Breast epithelium (tissue), 4 donors: ENCODE measurements at regions not wholly inside any gene's neighbourhood (a gene's known extent, or its start where the extent isn't known, plus 50 kb on each side); places are given as distances from the start of the nearest gene placed in this dataset.

Experiments used
- DNase-seq, 2 donors: peaks; one replicate each; pipeline ENCODE4 v3.0.0-alpha.2; 2019; ENCODE audit warnings: low spot score in 2 of 2
- H3K27ac ChIP-seq, 2 donors: fragments of 200-600 bp; sonication (generic) in 1 of 2; one replicate each; pipeline ENCODE4 v1.5.1; 2016 to 2019; ENCODE audit warnings: mild to moderate bottlenecking in 1 of 2
- H3K27me3 ChIP-seq, 2 donors: fragments of 200-600 bp; sonication (generic) in 1 of 2; one replicate each; pipeline versions ENCODE4 v1.5.1 to v1.6.0; 2017 to 2019; ENCODE audit warnings: control low read depth in 1 of 2, mild to moderate bottlenecking in 1 of 2
- H3K36me3 ChIP-seq: fragments of 200-600 bp; one replicate; pipeline ENCODE4 v1.5.1; 2019
- H3K4me1 ChIP-seq, 2 donors: fragments of 200-600 bp; sonication (generic); one replicate each; pipeline ENCODE4 v1.5.1; 2016 to 2019; ENCODE audit warnings: control low read depth in 1 of 2
- H3K4me3 ChIP-seq, 3 donors: fragments of 200-600 bp; sonication (generic); 1 replicate in 2 of 3; 2 replicates in 1 of 3; pipeline ENCODE4 v1.5.1; 2016 to 2019; ENCODE audit warnings: mild to moderate bottlenecking in 3 of 3, moderate library complexity in 2 of 3
- H3K9me3 ChIP-seq, 2 donors: fragments of 200-600 bp; sonication (generic) in 1 of 2; one replicate each; pipeline ENCODE4 v1.5.1; 2016 to 2019; ENCODE audit warnings: control low read depth in 1 of 2
- POLR2A ChIP-seq: fragments of 450-650 bp; IDR thresholded peaks from one replicate; pipeline ENCODE4 v1.6.1; 2016; ENCODE audit warnings: antibody characterized with exemption, mild to moderate bottlenecking, moderate library complexity
- POLR2AphosphoS5 ChIP-seq, 3 donors: sonication (generic); formaldehyde crosslinking; IDR thresholded peaks; one replicate each; pipeline ENCODE4 v1.6.1; 2017; ENCODE audit warnings: antibody characterized with exemption in 3 of 3
- intact Hi-C: fragments of 100-400 bp; cut with DNase I; formaldehyde crosslinking; loops from one replicate; pipeline ENCODE4 v1.15.1; 2023; ENCODE audit warnings: low total_unique reads
- TF ChIP-seq, protein P1 (sequence below), 3 donors: fragments of 450-650 bp; IDR thresholded peaks; one replicate each; pipeline ENCODE4 v1.5.1; 2016 to 2017; ENCODE audit warnings: antibody characterized with exemption in 3 of 3, mild to moderate bottlenecking in 3 of 3, moderate library complexity in 3 of 3

- intact Hi-C loops, result no loop called here
- Histone ChIP-seq H3K36me3 (no peaks in the 10 kb centered on the region), H3K27me3 (no peaks in the 10 kb centered on the region), H3K9me3 (no peaks in the 10 kb centered on the region), H3K27ac (no peak overlapping the region), H3K4me1 (no peaks in the 10 kb centered on the region), H3K4me3 (no peak overlapping the region)
- TF ChIP-seq, protein P1, sequence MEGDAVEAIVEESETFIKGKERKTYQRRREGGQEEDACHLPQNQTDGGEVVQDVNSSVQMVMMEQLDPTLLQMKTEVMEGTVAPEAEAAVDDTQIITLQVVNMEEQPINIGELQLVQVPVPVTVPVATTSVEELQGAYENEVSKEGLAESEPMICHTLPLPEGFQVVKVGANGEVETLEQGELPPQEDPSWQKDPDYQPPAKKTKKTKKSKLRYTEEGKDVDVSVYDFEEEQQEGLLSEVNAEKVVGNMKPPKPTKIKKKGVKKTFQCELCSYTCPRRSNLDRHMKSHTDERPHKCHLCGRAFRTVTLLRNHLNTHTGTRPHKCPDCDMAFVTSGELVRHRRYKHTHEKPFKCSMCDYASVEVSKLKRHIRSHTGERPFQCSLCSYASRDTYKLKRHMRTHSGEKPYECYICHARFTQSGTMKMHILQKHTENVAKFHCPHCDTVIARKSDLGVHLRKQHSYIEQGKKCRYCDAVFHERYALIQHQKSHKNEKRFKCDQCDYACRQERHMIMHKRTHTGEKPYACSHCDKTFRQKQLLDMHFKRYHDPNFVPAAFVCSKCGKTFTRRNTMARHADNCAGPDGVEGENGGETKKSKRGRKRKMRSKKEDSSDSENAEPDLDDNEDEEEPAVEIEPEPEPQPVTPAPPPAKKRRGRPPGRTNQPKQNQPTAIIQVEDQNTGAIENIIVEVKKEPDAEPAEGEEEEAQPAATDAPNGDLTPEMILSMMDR (IDR thresholded peaks at IDR 0.05), result no peak
- TF ChIP-seq POLR2AphosphoS5 (IDR thresholded peaks at IDR 0.05) (no peak), POLR2A (no peak)
- no peak for DNase-seq
These were observed 384.4 kb upstream of the ZWINT start for GRCh38 chr10:56745490-56745889.

DNA sequence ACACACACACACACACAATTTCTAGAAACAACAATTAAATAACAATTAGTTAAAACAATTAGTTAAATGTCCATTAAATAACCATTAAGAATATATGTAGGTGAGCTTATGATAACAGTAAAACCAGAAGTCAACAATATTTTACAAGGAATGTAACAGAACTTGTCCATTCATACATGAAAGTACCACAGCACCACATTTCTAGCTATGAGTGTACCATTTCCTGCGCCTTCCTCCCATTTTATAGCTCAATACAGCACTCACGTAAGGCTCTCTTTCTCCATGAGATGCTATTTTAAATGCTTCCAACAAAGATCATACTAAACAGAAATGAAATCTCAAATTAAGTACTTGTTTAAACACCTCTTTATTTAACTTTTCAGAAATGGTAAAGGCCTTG is 367.3 kb upstream of the ZWINT start:
- intact Hi-C loops, result no loop called here
- no peak overlapping the region for H3K4me3 ChIP-seq
- no peaks in the 10 kb centered on the region for H3K36me3 ChIP-seq
- DNase-seq, result no peak
- TF ChIP-seq POLR2AphosphoS5 (IDR thresholded peaks at IDR 0.05) (no peak), POLR2A (no peak)
- TF ChIP-seq, protein P1 (IDR thresholded peaks at IDR 0.05), result no peak
- no peaks in the 10 kb centered on the region for H3K27me3 ChIP-seq
- H3K4me1 ChIP-seq, result no peaks in the 10 kb centered on the region
- no peak overlapping the region for H3K27ac ChIP-seq
- no peaks in the 10 kb centered on the region for H3K9me3 ChIP-seq

- no peaks in the 10 kb centered on the region for H3K36me3 ChIP-seq
- no peak for DNase-seq
- intact Hi-C loops, result no loop called here
- no peaks in the 10 kb centered on the region for H3K9me3 ChIP-seq
- TF ChIP-seq POLR2AphosphoS5 (IDR thresholded peaks at IDR 0.05) (no peak), POLR2A (no peak)
- TF ChIP-seq, protein P1 (IDR thresholded peaks at IDR 0.05), result no peak
- no peaks in the 10 kb centered on the region for H3K27me3 ChIP-seq
- no peak overlapping the region for H3K4me3 ChIP-seq
- no peak overlapping the region for H3K27ac ChIP-seq
- H3K4me1 ChIP-seq, result no peaks in the 10 kb centered on the region
These were observed 361.9 kb upstream of the ZWINT start for GRCh38 chr10:56722912-56723311.

- no peak overlapping the region for H3K27ac ChIP-seq
- no peaks in the 10 kb centered on the region for H3K9me3 ChIP-seq
- no peaks in the 10 kb centered on the region for H3K36me3 ChIP-seq
- no peaks in the 10 kb centered on the region for H3K4me1 ChIP-seq
- TF ChIP-seq POLR2A (no peak), POLR2AphosphoS5 (IDR thresholded peaks at IDR 0.05) (no peak)
- TF ChIP-seq, protein P1 (IDR thresholded peaks at IDR 0.05), result no peak
- no peak for DNase-seq
- H3K27me3 ChIP-seq, result no peaks in the 10 kb centered on the region
- intact Hi-C loops, result no loop called here
- no peak overlapping the region for H3K4me3 ChIP-seq
These were observed 354.2 kb upstream of the ZWINT start for GRCh38 chr10:56715262-56715661.

DNA sequence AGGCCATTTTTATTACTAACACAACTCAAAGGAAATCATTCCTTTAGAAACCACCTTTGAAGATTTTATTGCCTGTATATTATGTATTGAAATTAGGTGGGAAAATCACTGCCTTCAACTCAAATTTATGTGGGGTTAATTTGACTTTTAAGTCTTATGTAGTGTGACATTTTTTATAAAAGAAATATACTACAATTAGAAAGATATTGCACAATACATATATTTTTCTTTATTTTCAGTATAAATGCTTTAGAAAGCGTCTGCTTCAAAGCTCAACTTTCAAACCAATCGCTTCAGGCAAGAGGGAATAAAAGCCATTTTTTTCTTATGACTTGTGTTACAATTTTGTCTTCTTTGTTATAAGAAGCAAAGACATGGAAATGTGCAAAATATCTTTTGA is 337.4 kb upstream of the ZWINT start:
- no peak overlapping the region for H3K27ac ChIP-seq
- H3K9me3 ChIP-seq, result no peaks in the 10 kb centered on the region
- H3K27me3 ChIP-seq, result no peaks in the 10 kb centered on the region
- H3K4me1 ChIP-seq, result no peaks in the 10 kb centered on the region
- no peak for DNase-seq
- TF ChIP-seq POLR2AphosphoS5 (IDR thresholded peaks at IDR 0.05) (no peak), POLR2A (no peak)
- TF ChIP-seq, protein P1 (IDR thresholded peaks at IDR 0.05), result no peak
- H3K36me3 ChIP-seq, result no peaks in the 10 kb centered on the region
- no peak overlapping the region for H3K4me3 ChIP-seq
- intact Hi-C loops, result no loop called here
